ENCODE measurements at regions not wholly inside any gene's neighbourhood (a gene's known extent, or its start where the extent isn't known, plus 50 kb on each side); places are given as distances from the start of the nearest gene placed in this dataset.

DNA sequence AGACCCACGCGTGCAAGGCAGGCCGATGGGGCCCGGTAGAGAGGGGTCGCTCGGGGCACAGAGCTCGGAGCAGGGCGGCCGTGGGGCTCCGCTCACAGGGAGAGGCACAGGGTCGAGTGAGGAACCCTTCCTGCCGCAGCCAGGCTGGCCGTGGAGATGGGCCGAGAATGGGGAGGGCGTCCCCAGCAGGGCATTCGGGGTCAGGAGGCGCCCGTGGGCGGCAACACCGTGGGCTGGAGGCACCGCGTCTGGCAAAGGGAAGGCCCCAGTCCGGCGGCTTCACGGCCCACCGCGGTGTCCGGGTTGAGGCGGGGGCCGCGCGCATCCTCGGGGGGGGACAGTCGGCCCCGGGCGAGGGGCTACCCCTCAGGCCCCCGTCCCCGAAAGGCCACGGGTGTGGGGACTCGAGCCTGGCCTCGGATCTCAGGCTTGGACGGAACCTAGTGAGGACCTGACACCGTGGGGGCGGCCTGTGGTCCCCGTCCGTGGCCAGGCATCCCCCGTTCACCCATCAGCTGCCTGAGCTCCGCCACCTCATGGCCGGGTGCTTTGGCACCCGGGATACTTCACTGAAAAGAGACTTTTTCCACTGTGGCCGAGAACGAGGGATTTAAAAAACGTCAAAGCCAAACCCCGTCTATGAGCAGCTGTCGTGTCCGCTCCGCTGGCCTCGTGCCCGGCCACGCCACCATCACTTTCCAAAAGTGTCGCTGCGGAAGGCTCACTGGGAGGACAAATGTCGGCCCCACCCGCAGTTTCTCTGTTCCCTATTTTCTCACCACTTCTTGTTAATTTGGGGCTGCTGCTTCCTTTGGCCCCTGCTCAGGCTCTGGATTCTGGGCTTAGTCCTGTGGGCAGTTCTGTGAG is 73.6 kb downstream of the METRNL start:
- ATAC-seq (ENCODE audit: low read depth in 2 of 2), result no peak
- Mint-ChIP-seq H3K4me3 (peak overlapping the region in 2 of 8 donors; percentile 7 to 47), H3K4me1 (peaks cover 4 to 8% (median 5%) of the 10 kb centered on the region in 3 donors)

DNA sequence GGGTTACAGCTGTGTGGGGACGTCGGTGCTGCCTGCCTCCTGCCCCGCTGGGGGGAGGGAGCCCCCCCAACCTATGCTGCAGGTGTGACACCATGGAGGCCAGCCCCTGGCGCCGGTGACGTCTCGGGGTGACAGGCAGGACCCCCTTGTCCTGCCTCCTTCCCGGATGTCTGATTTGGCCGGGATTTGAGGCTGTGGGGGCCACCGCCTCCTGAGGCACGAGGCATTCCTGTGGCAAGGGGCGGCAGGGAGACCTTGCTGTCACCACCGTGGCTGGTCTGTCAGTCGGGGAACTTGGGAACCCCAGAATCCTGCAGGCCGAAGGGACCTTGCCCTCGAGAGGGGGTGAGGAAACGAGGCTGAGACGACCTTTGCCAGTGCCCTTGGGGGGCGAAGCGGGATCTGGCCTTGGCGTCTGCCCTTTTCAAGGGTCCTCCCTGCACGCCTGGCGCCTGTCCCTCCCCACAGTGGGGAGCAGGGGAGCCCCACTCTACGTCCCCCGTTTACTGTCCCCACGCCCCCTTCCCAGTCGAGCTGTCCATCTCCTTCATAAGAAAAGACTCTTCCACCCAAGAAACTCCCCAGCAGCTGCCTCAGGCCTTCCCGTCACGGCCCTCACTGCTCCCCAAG is 74.4 kb downstream of the METRNL start:
- no peaks in the 10 kb centered on the region for H3K9me3 Mint-ChIP-seq
- H3K4me1 Mint-ChIP-seq, result peaks cover 4 to 8% (median 5%) of the 10 kb centered on the region in 3 donors
- H3K36me3 Mint-ChIP-seq, result no peaks in the 10 kb centered on the region
- no peak overlapping the region for H3K27ac Mint-ChIP-seq
- H3K4me3 Mint-ChIP-seq, result no peak overlapping the region
- ATAC-seq (ENCODE audit: low read depth in 2 of 2) (no peak), DNase-seq (no peak)
- peaks cover 15 to 36% (median 21%) of the 10 kb centered on the region in 3 donors for H3K27me3 Mint-ChIP-seq

More for the DNA sequence above, 73.6 kb downstream of the METRNL start:
- no peaks in the 10 kb centered on the region for H3K9me3 Mint-ChIP-seq
- peak overlapping the region in 2 of 6 donors; percentile 31 to 47 for H3K27ac Mint-ChIP-seq
- DNase-seq, result peak; percentile 14
- peaks cover 14 to 36% (median 21%) of the 10 kb centered on the region in 3 donors for H3K27me3 Mint-ChIP-seq
- H3K36me3 Mint-ChIP-seq, result no peaks in the 10 kb centered on the region

DNA sequence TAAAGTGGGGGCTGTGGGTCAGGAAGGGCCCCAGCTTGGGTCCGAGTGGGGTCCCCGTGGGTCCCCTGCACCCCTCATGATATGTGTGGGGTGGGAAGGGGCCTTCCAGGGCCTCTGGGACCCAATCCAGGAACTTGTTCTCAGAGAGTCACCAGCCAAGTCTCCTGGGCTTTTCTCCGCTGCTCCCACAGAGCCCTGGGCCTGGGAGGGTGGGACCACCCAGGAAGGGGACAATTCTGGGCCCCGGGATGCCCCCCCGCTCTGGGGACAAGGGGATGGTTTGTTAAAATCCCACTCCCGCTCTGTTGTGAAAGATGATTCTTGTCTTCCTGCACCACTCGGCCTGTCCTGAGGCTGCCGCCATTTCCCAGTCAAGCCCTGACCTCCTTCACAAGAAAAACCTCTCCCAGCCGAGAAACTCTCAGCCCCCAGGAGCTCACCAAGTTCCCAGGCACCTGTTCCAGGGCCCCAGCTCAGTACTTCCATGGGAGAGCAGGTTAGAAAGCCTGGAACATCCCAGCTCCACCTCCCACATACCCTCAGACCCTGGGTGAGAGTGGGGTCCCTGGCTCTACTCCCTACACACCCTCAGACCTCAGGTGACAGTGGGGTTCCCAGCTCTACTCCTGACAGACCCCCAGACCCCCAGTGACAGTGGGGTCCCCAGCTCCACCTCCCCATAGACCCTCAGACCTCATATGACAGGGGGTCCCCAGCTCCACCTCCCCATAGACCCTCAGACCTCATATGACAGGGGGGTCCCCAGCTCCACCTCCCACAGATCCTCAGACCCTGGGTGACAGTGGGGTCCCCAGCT is 75.1 kb downstream of the METRNL start:
- peaks cover 14 to 38% (median 20%) of the 10 kb centered on the region in 3 donors for H3K27me3 Mint-ChIP-seq
- H3K4me3 Mint-ChIP-seq, result peak overlapping the region in 1 of 8 donors; percentile 29
- DNase-seq (no peak), ATAC-seq (ENCODE audit: low read depth in 2 of 2) (no peak)
- peaks cover 4 to 8% (median 5%) of the 10 kb centered on the region in 3 donors for H3K4me1 Mint-ChIP-seq
- H3K27ac Mint-ChIP-seq, result peak overlapping the region in 1 of 6 donors; percentile 42
- H3K36me3 Mint-ChIP-seq, result no peaks in the 10 kb centered on the region
- H3K9me3 Mint-ChIP-seq, result no peaks in the 10 kb centered on the region

DNA sequence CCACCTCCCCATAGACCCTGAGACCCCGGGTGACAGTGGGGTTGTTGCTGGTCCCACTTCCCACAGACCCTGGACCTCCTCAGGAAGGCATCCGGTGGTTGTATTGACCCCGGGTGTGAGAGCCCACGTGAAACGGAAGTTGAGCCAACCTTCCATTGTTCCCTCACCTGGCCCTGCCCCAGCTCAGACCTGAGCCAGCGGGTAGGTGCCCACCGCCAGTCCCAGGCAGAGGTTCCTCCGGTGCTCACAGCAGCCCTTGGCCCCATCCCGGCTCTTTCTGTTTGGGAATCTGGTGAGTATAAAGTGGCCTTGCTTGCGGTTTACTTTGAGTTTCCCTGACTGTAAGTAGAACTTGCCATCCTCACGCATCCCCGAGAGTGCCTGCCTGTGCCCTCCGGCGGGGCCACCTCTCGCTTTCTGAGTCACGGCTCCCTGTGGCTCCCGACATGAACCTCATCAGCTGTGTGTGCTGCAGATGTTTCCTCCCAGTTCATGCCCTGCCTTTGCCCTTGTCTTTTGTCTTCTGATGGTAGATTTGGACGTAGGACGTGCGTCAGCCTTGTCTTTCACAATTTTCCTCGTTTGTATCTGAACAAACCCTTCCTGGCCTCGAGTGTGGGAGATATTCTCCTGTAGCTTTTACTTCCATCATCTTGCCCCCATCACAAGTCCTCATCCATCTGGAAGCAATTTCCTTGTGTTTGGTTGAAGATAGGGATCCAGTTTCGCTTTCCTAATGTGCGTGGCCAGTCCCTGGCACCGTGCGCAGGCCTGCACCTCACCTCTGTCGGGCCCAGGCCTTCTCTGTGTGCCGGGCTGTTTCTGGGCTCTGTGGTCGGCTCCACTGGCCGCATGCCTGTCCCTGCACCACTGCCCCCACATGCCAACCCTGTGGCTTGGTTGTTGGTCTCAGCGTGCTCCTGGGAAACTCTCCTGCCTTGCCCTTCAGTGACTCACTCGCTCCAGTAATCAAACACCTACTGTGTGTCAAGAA is 76.0 kb downstream of the METRNL start:
- H3K27ac Mint-ChIP-seq, result peak overlapping the region in 3 of 6 donors; percentile 26 to 42 (median 33)
- H3K36me3 Mint-ChIP-seq, result no peaks in the 10 kb centered on the region
- peaks cover 11 to 38% (median 23%) of the 10 kb centered on the region in 3 donors for H3K27me3 Mint-ChIP-seq
- peaks cover 4 to 8% (median 5%) of the 10 kb centered on the region in 3 donors for H3K4me1 Mint-ChIP-seq
- no peak for DNase-seq
- no peaks in the 10 kb centered on the region for H3K9me3 Mint-ChIP-seq
- H3K4me3 Mint-ChIP-seq, result peak overlapping the region in 1 of 8 donors; percentile 77
- ATAC-seq (ENCODE audit: low read depth in 2 of 2), result no peak

DNA sequence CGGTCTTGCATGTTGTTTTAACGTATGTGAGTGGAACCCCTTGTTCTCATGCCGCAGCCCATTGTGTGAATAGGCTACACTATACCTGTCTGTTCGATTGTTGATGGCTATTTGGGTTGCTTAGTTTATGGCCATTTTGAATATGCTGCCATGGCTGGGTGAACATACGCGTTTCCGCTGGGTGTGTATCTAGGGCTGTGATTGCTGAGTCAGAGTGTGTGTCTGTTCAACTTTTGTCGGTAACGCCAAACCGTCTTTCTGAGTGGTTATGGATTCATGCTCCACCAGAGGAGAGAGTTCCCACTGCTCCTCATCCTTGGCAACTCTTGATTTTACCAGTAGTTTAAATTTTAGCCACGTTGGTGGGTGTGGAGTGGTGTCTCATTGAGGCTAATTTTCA is 77.0 kb downstream of the METRNL start:
- Mint-ChIP-seq H3K36me3 (no peaks in the 10 kb centered on the region), H3K9me3 (no peaks in the 10 kb centered on the region), H3K27ac (peak overlapping the region in 1 of 6 donors; percentile 29), H3K4me3 (no peak overlapping the region), H3K27me3 (peaks cover 11 to 35% (median 22%) of the 10 kb centered on the region in 3 donors), H3K4me1 (peaks cover 4 to 8% (median 5%) of the 10 kb centered on the region in 3 donors)
- DNase-seq, result no peak
- no peak for ATAC-seq (ENCODE audit: low read depth in 2 of 2)

DNA sequence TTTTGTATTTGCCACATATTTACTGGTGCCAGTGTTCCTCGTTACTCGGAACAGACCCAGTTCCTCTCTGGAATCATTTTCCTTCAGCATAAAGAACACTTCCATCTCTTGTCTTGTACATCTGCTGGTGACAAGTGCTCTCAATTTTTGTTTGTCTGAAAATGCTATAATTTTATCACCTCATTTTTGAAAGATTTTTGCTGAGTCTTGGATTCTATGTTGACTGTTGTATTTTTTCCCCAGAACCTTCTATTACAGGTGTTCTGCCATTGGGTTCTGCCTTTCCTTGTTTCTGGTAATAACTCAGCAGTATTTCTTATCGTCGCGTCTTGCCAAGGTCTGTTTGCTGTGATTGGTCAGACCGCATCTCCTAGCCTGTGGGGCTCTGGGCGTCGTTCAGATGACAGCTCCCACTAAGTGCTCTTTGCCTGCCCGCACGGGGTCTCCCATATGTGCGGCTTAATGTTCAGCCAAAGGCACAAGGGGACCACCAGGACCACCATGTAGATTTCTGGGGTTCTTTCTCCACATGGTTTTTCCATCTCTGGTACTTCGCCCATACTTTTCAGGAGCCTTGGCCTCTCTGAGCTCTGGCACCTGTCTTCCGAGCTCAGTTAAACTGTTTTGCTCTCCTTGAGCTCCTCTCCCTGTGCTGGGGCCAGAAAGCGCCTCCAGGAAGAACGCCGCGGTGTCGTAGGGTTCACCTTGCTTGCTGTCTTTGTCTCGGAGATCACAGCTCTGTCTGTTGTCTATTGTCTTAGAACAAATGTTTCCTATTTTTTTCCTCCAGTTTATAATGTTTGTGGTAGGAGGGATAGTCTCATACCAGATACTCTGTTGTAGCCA is 80.0 kb downstream of the METRNL start:
- DNase-seq (no peak), ATAC-seq (ENCODE audit: low read depth in 2 of 2) (no peak)
- H3K4me1 Mint-ChIP-seq, result peaks cover 4 to 8% (median 5%) of the 10 kb centered on the region in 3 donors
- H3K4me3 Mint-ChIP-seq, result no peak overlapping the region
- H3K27ac Mint-ChIP-seq, result peak overlapping the region in 1 of 6 donors; percentile 16
- no peaks in the 10 kb centered on the region for H3K36me3 Mint-ChIP-seq
- H3K27me3 Mint-ChIP-seq, result peaks cover 20 to 42% (median 32%) of the 10 kb centered on the region in 3 donors
- no peaks in the 10 kb centered on the region for H3K9me3 Mint-ChIP-seq

DNA sequence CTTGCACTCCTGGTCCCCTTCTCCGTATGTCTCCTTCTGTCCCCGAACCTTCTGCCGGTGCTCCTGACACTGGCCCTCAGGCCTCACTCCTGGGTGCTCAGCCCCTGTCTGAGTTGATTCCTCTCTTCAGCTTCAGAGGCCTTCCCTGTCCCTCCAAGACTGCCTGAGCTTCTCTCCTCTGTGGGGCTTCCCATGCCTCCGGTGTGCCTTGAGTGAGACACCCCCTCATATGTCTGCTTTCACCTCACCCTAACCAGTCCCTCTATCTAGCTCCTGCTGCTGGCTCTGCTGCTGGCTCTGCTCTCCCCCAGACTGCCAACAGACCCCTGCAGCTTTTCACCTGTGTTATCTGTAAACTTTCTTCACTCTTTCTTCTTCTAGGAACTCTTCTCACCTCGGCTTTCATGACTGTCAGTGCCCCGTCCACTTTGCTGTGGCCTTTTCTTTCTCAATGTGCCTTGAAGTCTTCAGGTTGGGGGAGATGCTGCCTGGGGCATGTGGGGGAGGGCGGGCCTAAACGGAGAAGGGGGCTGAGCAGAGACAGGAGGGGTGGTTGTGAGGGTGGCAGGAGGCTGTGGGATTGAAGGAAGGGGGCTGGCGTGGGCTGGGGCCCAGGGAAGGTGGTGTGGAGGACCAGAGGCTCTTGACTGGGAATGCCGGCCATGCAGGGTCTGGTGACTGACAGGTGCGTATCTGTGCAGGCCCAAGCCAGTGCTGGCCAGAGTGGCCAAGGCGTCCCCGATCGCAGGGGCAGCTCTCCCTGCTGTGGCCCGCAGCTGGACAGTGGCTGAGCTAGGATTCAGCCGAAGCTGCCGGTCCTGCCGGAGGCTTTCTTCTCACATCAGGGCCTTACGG is 81.3 kb downstream of the METRNL start:
- H3K27ac Mint-ChIP-seq, result peak overlapping the region in 1 of 6 donors; percentile 65
- no peak for DNase-seq
- no peaks in the 10 kb centered on the region for H3K36me3 Mint-ChIP-seq
- H3K4me1 Mint-ChIP-seq, result peaks cover 0 to under 1% (median 0%) of the 10 kb centered on the region in 3 donors
- no peak for ATAC-seq (ENCODE audit: low read depth in 2 of 2)
- H3K9me3 Mint-ChIP-seq, result peaks cover 0 to 5% (median 0%) of the 10 kb centered on the region in 7 donors
- peak overlapping the region in 1 of 8 donors; percentile 0 for H3K4me3 Mint-ChIP-seq
- H3K27me3 Mint-ChIP-seq, result peaks cover 24 to 44% (median 32%) of the 10 kb centered on the region in 3 donors

DNA sequence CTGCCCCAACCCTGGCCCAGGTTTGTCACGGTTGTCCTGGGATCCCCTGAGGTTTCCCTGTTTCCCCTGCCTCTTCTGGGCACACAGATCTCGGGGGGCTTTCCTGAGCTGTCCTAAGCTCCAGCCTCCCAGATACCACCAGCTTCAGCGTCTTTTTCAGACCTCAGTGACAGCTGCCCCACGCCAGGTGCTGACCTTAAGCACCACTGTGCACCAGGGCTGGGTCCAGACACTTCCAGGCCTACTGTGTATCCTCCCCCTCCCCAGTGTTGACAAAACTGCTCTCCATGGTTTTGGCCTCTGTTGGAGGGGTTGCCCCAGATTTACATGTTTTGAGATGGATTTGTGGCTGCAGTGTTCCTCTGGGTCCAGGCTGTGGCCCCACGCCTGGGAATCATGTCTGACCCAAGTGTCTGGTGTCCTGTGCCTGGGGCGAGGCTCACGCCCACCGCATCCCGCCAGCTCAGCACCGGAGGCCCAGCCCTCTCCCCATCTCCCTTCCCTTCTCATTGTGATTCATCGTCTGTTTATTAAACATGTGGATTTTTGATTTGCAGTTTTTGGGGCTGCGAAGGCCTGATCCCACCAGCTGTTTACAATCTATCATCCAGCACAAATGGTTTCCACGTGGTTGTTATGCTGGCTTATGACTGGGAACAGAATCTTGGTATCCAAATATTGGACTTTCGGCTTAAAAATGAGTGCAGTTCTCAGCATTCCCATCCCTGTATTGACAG is 82.1 kb downstream of the METRNL start:
- Mint-ChIP-seq H3K27me3 (peaks cover 18 to 43% (median 31%) of the 10 kb centered on the region in 3 donors), H3K4me3 (no peak overlapping the region), H3K27ac (no peak overlapping the region), H3K36me3 (no peaks in the 10 kb centered on the region), H3K9me3 (peaks cover 0 to 7% (median 0%) of the 10 kb centered on the region in 7 donors), H3K4me1 (no peaks in the 10 kb centered on the region)
- DNase-seq (no peak), ATAC-seq (ENCODE audit: low read depth in 2 of 2) (no peak)

DNA sequence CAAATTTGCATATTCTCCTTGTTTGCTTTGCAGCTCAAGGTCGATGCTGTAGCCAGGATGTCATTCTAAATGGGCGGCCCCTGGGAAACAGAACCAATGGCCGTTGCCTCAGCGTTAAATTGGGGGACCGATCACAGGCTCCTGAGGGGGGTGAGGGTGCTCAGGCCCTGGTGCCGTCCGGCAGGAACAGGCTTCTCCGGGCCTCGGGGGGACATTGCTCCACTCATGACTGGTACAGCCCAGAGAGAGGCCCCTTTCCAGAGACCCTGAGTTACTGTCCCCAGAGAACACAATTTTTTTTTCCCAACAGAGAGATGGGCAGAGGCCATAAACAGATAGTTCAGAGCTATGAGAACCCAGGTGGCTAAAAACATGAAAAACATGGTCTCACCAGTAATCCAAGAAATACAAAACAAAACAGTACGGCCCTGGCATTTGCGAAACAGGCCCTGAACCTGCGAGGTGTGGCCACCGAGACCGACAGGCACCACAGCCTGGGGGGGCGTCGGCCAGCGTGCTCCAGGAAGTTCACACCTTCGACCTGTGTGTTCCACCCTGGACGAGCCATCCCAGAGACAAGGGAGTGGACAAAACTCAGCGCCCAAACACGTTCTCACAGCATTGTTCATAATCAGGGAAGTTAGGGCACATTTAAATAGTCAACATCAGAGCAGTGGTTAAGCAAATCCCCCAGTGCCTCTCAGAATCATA is 82.8 kb downstream of the METRNL start:
- Mint-ChIP-seq H3K27ac (no peak overlapping the region), H3K4me1 (no peaks in the 10 kb centered on the region), H3K4me3 (no peak overlapping the region), H3K9me3 (peaks cover 0 to 13% (median 6%) of the 10 kb centered on the region in 7 donors), H3K27me3 (peaks cover 21 to 41% (median 38%) of the 10 kb centered on the region in 3 donors), H3K36me3 (no peaks in the 10 kb centered on the region)
- DNase-seq, result no peak
- no peak for ATAC-seq (ENCODE audit: low read depth in 2 of 2)

DNA sequence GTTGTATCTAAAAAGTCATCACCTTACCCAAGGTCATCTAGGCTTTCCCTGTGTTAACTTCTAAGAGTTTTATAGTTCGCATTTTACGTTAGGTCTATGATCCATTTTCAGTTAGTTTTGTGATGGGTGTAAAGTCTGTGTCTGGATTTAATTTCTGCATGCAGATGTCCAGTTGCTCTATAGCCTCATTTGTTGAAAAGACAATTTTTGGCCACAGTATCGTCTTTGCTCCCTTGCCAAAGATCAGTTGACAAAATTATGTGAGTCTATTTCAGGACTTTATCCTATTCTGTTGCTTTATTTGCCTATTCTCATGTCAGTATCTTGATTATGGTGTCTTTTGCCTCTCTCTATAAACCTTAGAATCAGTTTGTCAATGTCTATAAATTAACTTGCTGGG is 85.1 kb downstream of the METRNL start:
- H3K27ac Mint-ChIP-seq, result no peak overlapping the region
- H3K4me1 Mint-ChIP-seq, result no peaks in the 10 kb centered on the region
- H3K9me3 Mint-ChIP-seq, result peaks cover 0 to 20% (median 14%) of the 10 kb centered on the region in 7 donors
- H3K4me3 Mint-ChIP-seq, result no peak overlapping the region
- peaks cover 20 to 54% (median 46%) of the 10 kb centered on the region in 3 donors for H3K27me3 Mint-ChIP-seq
- no peak for DNase-seq
- H3K36me3 Mint-ChIP-seq, result peaks cover 0 to 5% of the 10 kb centered on the region in 2 donors
- ATAC-seq (ENCODE audit: low read depth in 2 of 2), result no peak

Measured in naive B cell (primary cell).